ENCODE measurements at regions not wholly inside any gene's neighbourhood (a gene's known extent, or its start where the extent isn't known, plus 50 kb on each side); places are given as distances from the start of the nearest gene placed in this dataset.

- H3K27ac ChIP-seq: no peak overlapping the region
- H3K27me3 ChIP-seq: peaks cover 4% of the 10 kb centered on the region
- 24 to 30% (median 27%) methylated on average over 4 to 8 of the region's 8 CpGs for WGBS, 4 donors
- DNase-seq: peak in 6 of 7 donors; percentile 43 to 80 (median 61)
- TF ChIP-seq CTCF (IDR thresholded peaks at IDR 0.05): peak; percentile 87 to 98 (median 90)
- no peak for TF ChIP-seq POLR2A (IDR thresholded peaks at IDR 0.05)
- peaks cover 0 to 2% of the 10 kb centered on the region in 2 donors for H3K4me1 ChIP-seq (replicated peaks in 1 of 2)
- intact Hi-C loops (cut with DNase I): no loop called here
- no peak overlapping the region for H3K4me3 ChIP-seq
- H3K36me3 ChIP-seq (replicated peaks in 1 of 2): no peaks in the 10 kb centered on the region
- H3K9me3 ChIP-seq (replicated peaks in 1 of 3): no peaks in the 10 kb centered on the region
Measured at GRCh38 chr2:121080013-121080772, 204.8 kb downstream of the TFCP2L1 start.

GRCh38 chr2:121081701-121082100, 203.3 kb downstream of the TFCP2L1 start:
- DNase-seq: no peak
- H3K9me3 ChIP-seq (replicated peaks in 1 of 3): no peaks in the 10 kb centered on the region
- 66 to 92% (median 75%) methylated on average over 5 to 8 of the region's 8 CpGs for WGBS, 4 donors
- intact Hi-C loops (cut with DNase I): no loop called here
- peaks cover 4% of the 10 kb centered on the region for H3K27me3 ChIP-seq
- no peak overlapping the region for H3K4me3 ChIP-seq
- no peak overlapping the region for H3K27ac ChIP-seq
- H3K36me3 ChIP-seq (replicated peaks in 1 of 2): no peaks in the 10 kb centered on the region
- TF ChIP-seq CTCF (IDR thresholded peaks at IDR 0.05) (no peak), POLR2A (IDR thresholded peaks at IDR 0.05) (no peak)
- no peaks in the 10 kb centered on the region for H3K4me1 ChIP-seq (replicated peaks in 1 of 2)

DNA sequence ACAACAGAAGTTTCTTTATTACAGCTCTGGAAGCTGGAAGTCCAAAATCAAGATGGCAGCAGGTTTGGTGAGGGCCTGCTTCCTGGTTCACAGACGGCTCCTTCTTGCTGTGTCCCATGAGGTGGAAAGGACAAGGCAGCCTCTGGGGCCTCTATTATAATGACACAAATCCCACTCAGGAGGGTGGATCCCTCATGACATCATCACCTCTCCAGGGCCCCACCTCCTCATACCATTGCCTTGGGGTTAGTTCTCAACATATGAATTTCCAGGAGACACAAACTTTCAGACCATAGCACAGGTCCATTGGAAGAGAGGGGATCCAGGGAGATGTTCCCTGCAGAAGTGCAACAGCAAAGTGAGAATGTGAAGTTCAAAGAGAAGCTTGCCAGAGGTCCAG, 202.8 kb downstream of the TFCP2L1 start:
- TF ChIP-seq POLR2A (IDR thresholded peaks at IDR 0.05) (no peak), CTCF (IDR thresholded peaks at IDR 0.05) (no peak)
- H3K27ac ChIP-seq: no peak overlapping the region
- no peaks in the 10 kb centered on the region for H3K36me3 ChIP-seq (replicated peaks in 1 of 2)
- no peak overlapping the region for H3K4me3 ChIP-seq
- H3K9me3 ChIP-seq (replicated peaks in 1 of 3): no peaks in the 10 kb centered on the region
- DNase-seq: no peak
- no peaks in the 10 kb centered on the region for H3K4me1 ChIP-seq (replicated peaks in 1 of 2)
- H3K27me3 ChIP-seq: peaks cover 4% of the 10 kb centered on the region
- intact Hi-C loops (cut with DNase I): no loop called here
- 56 to 80% (median 64%) methylated on average over 1 of the region's 1 CpG for WGBS, 4 donors

GRCh38 chr2:121084130-121084680, 200.8 kb downstream of the TFCP2L1 start:
- no peak for DNase-seq
- Histone ChIP-seq H3K4me1 (replicated peaks in 1 of 2) (no peaks in the 10 kb centered on the region), H3K4me3 (no peak overlapping the region), H3K27me3 (peaks cover 4% of the 10 kb centered on the region), H3K9me3 (replicated peaks in 1 of 3) (no peaks in the 10 kb centered on the region), H3K27ac (no peak overlapping the region), H3K36me3 (replicated peaks in 1 of 2) (no peaks in the 10 kb centered on the region)
- 53 to 60% (median 57%) methylated on average over 12 to 15 of the region's 15 CpGs for WGBS, 4 donors
- TF ChIP-seq POLR2A (IDR thresholded peaks at IDR 0.05) (no peak), CTCF (IDR thresholded peaks at IDR 0.05) (no peak)
- intact Hi-C loops (cut with DNase I): no loop called here
